ENCODE measurements at regions not wholly inside any gene's neighbourhood (a gene's known extent, or its start where the extent isn't known, plus 50 kb on each side); places are given as distances from the start of the nearest gene placed in this dataset.

DNA sequence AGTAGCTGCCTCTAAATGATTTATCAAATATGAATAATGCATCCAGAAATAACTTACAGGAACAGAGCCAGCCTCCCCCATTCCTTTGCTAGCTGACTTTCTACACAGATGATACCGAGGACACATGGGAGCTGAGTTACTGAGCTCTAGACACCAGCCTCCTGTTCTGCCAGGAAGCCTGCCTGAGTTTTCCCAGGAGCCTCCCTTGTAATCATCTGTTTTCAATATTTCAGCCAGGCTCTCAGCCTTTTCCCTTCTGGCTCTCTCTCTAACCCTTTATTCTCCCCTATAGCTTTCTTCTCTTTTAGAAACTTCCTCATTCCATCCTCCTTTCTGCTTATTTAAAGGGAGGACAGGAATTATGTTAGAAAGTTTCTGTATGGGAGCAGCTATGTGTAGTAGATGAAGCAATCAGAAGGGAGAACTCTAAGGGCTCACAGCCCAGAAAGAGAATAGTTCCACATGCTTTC lies 911.6 kb downstream of the TDRD15 start:
- Histone ChIP-seq H3K27me3 (ENCODE audit: control insufficient read depth, insufficient read depth, low read length) (no peaks in the 10 kb centered on the region), H3K36me3 (ENCODE audit: control insufficient read depth, insufficient read depth, low read length) (no peaks in the 10 kb centered on the region), H3K27ac (ENCODE audit: low read length) (no peak overlapping the region), H3K9me3 (ENCODE audit: control insufficient read depth, insufficient read depth, low read length) (no peaks in the 10 kb centered on the region), H3K4me3 (ENCODE audit: low read length) (no peak overlapping the region), H3K4me1 (ENCODE audit: control insufficient read depth, insufficient read depth, low read length) (no peaks in the 10 kb centered on the region)
- no peak for DNase-seq
- no peaks in the 10 kb centered on the region for H3K4me1 Mint-ChIP-seq
- TF ChIP-seq, protein P1, sequence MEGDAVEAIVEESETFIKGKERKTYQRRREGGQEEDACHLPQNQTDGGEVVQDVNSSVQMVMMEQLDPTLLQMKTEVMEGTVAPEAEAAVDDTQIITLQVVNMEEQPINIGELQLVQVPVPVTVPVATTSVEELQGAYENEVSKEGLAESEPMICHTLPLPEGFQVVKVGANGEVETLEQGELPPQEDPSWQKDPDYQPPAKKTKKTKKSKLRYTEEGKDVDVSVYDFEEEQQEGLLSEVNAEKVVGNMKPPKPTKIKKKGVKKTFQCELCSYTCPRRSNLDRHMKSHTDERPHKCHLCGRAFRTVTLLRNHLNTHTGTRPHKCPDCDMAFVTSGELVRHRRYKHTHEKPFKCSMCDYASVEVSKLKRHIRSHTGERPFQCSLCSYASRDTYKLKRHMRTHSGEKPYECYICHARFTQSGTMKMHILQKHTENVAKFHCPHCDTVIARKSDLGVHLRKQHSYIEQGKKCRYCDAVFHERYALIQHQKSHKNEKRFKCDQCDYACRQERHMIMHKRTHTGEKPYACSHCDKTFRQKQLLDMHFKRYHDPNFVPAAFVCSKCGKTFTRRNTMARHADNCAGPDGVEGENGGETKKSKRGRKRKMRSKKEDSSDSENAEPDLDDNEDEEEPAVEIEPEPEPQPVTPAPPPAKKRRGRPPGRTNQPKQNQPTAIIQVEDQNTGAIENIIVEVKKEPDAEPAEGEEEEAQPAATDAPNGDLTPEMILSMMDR (IDR thresholded peaks at IDR 0.05), result no peak
- H3K4me3 Mint-ChIP-seq, result no peak overlapping the region
- ATAC-seq, result no peak
- no peak overlapping the region for H3K27ac Mint-ChIP-seq
- peaks cover 11% of the 10 kb centered on the region for H3K36me3 Mint-ChIP-seq
- intact Hi-C loops (cut with micrococcal nuclease), result no loop called here
- peaks cover 11 to 17% of the 10 kb centered on the region in 2 donors for H3K9me3 Mint-ChIP-seq
- 71% methylated on average over 1 of the region's 1 CpG for WGBS (ENCODE audit: insufficient coverage)
- H3K27me3 Mint-ChIP-seq (ENCODE audit: low read depth in 2 of 2), result no peaks in the 10 kb centered on the region

DNA sequence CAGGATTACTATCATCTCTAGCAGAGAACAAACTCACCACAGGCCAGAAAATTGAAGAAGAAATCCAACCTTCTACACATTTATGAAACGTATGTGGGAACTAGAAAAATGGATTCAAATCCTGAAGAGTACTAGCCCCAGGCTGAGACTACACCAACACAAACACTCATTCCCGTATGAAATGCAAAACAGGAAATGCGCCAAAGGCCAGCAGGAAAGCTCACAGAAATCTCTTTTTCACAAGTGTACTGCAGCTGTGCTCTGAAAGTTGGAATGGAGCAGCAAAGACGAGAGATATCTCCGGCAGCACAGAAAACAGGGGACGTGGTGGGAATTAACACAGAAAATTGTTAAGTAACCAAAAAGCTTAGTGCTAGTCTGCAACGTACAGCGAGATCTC lies 913.5 kb downstream of the TDRD15 start:
- DNase-seq (no peak), ATAC-seq (no peak)
- peaks cover 17% of the 10 kb centered on the region for H3K36me3 Mint-ChIP-seq
- TF ChIP-seq, protein P1 (IDR thresholded peaks at IDR 0.05), result no peak
- Histone ChIP-seq H3K4me1 (ENCODE audit: control insufficient read depth, insufficient read depth, low read length) (no peaks in the 10 kb centered on the region), H3K4me3 (ENCODE audit: low read length) (no peak overlapping the region), H3K36me3 (ENCODE audit: control insufficient read depth, insufficient read depth, low read length) (no peaks in the 10 kb centered on the region), H3K27ac (ENCODE audit: low read length) (no peak overlapping the region), H3K9me3 (ENCODE audit: control insufficient read depth, insufficient read depth, low read length) (no peaks in the 10 kb centered on the region), H3K27me3 (ENCODE audit: control insufficient read depth, insufficient read depth, low read length) (no peaks in the 10 kb centered on the region)
- intact Hi-C loops (cut with micrococcal nuclease), result no loop called here
- no peak overlapping the region for H3K4me3 Mint-ChIP-seq
- H3K27ac Mint-ChIP-seq, result no peak overlapping the region
- H3K27me3 Mint-ChIP-seq (ENCODE audit: low read depth in 2 of 2), result no peaks in the 10 kb centered on the region
- no peaks in the 10 kb centered on the region for H3K4me1 Mint-ChIP-seq
- H3K9me3 Mint-ChIP-seq, result peaks cover 13 to 16% of the 10 kb centered on the region in 2 donors
- WGBS (ENCODE audit: insufficient coverage), result 69% methylated on average over 8 of the region's 8 CpGs

DNA sequence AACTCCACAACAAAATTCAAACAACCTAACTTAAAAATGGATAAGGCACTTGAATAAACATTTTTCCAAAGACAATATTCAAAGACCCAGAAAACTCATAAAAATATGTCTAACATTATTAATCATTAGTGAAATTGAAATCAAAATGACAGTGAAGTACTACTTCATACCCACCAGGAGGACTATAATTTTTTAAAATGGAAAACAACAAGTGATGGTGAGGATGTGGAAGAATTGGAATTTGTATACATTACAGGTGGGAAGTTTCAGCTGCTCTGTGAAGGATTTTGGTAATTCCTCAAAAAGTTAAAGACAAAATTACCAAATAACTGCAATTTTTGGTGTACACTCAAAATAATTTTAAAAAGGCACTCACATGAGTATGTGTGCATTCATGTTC lies 920.0 kb downstream of the TDRD15 start:
- ATAC-seq (no peak), DNase-seq (no peak)
- intact Hi-C loops (cut with micrococcal nuclease), result no loop called here
- Mint-ChIP-seq H3K4me3 (no peak overlapping the region), H3K27ac (no peak overlapping the region), H3K4me1 (no peaks in the 10 kb centered on the region), H3K27me3 (ENCODE audit: low read depth in 2 of 2) (no peaks in the 10 kb centered on the region), H3K36me3 (peaks cover 19% of the 10 kb centered on the region), H3K9me3 (peaks cover 16 to 24% of the 10 kb centered on the region in 2 donors)
- no peak overlapping the region for H3K27ac ChIP-seq (ENCODE audit: low read length)
- no peaks in the 10 kb centered on the region for H3K4me1 ChIP-seq (ENCODE audit: control insufficient read depth, insufficient read depth, low read length)
- no peaks in the 10 kb centered on the region for H3K36me3 ChIP-seq (ENCODE audit: control insufficient read depth, insufficient read depth, low read length)
- H3K27me3 ChIP-seq (ENCODE audit: control insufficient read depth, insufficient read depth, low read length), result no peaks in the 10 kb centered on the region
- H3K4me3 ChIP-seq (ENCODE audit: low read length), result no peak overlapping the region
- H3K9me3 ChIP-seq (ENCODE audit: control insufficient read depth, insufficient read depth, low read length), result no peaks in the 10 kb centered on the region
- TF ChIP-seq, protein P1 (IDR thresholded peaks at IDR 0.05), result no peak

DNA sequence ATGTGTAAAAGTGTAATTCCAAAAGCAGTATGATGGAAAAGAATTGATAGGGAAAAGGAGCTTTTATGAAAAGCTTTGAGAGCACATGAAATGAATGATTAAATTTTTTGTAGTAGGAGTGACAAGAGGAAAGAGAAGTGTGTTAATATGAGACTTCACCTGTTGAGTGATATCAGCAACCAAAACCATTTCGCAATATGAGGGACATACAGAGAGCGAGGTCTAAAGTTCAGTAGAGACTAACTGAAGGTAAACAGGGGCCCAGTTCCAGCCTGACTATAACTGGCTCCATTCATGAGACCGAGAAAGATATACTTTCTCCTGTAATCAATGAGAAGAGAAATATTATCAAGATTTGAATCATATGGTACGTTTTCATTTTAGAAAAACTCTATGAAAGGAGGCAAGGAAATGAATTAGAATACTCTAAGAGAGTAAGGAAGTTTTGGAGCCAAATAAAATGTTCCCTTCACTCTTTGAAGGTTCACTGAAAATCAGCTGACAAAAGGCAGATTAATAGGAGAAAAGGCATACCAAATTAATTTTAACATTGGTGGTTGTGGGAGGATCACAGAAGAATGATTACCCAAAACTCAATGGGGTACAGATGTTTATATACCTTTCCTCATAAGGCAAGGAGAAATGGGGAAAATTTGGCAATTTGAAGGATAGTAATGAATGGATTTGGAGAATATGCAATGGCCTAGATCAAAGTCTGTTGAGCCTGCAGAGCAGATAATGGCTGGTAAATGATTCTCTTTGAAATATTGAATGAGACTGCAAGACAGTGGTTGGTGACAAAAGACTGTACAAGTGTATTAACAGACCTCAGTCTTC lies 932.2 kb downstream of the TDRD15 start:
- Histone ChIP-seq H3K27me3 (ENCODE audit: control insufficient read depth, insufficient read depth, low read length) (no peaks in the 10 kb centered on the region), H3K4me1 (ENCODE audit: control insufficient read depth, insufficient read depth, low read length) (no peaks in the 10 kb centered on the region), H3K9me3 (ENCODE audit: control insufficient read depth, insufficient read depth, low read length) (peaks cover 2% of the 10 kb centered on the region), H3K36me3 (ENCODE audit: control insufficient read depth, insufficient read depth, low read length) (no peaks in the 10 kb centered on the region), H3K27ac (ENCODE audit: low read length) (no peak overlapping the region), H3K4me3 (ENCODE audit: low read length) (no peak overlapping the region)
- 90% methylated on average over 2 of the region's 4 CpGs for WGBS (ENCODE audit: insufficient coverage)
- DNase-seq (no peak), ATAC-seq (no peak)
- TF ChIP-seq, protein P1 (IDR thresholded peaks at IDR 0.05), result no peak
- no peaks in the 10 kb centered on the region for H3K36me3 Mint-ChIP-seq
- no peak overlapping the region for H3K27ac Mint-ChIP-seq
- H3K4me3 Mint-ChIP-seq, result no peak overlapping the region
- H3K9me3 Mint-ChIP-seq, result peaks cover 13 to 16% of the 10 kb centered on the region in 2 donors
- no peaks in the 10 kb centered on the region for H3K27me3 Mint-ChIP-seq (ENCODE audit: low read depth in 2 of 2)
- intact Hi-C loops (cut with micrococcal nuclease), result no loop called here
- no peaks in the 10 kb centered on the region for H3K4me1 Mint-ChIP-seq
